ENCODE measurements at regions not wholly inside any gene's neighbourhood (a gene's known extent, or its start where the extent isn't known, plus 50 kb on each side); places are given as distances from the start of the nearest gene placed in this dataset.

- H2AFZ ChIP-seq (ENCODE audit: low read length), result no peak overlapping the region
- no peak overlapping the region for H2BK20ac ChIP-seq (ENCODE audit: low read length)
- H3K4ac ChIP-seq (replicated peaks; ENCODE audit: insufficient read length, low read depth, low read length), result no peak overlapping the region
- TF ChIP-seq CEBPB (IDR thresholded peaks at IDR 0.05; ENCODE audit: low read depth, low read length) (no peak), RXRA (IDR thresholded peaks at IDR 0.05; ENCODE audit: insufficient read depth, low read depth, low read length) (no peak), NRF1 (IDR thresholded peaks at IDR 0.05; ENCODE audit: low read depth, low read length) (no peak), CBX8 (IDR thresholded peaks at IDR 0.05; ENCODE audit: borderline replicate concordance, low read depth, low read length) (no peak), TAF7 (optimal IDR thresholded peaks at IDR 0.05; ENCODE audit: borderline replicate concordance, low read depth, low read length) (no peak)
- no peak overlapping the region for H2BK5ac ChIP-seq (ENCODE audit: low read depth, low read length)
- no peaks in the 10 kb centered on the region for H4K20me1 ChIP-seq (replicated peaks in 1 of 2; ENCODE audit: control insufficient read depth in 1 of 2, insufficient read depth in 2 of 2, low read length in 2 of 2)
- H2AK5ac ChIP-seq (ENCODE audit: low read depth, low read length), result no peak overlapping the region
- no peak overlapping the region for H3K9ac ChIP-seq (replicated peaks in 1 of 4; ENCODE audit: extremely low read depth in 1 of 4, low read depth in 3 of 4, low read length in 3 of 4)
- FAIRE-seq (no peak), DNase-seq (ENCODE audit: low read depth in 1 of 2, low spot score in 2 of 2) (no peak)
- no peak overlapping the region for H4K5ac ChIP-seq (ENCODE audit: insufficient read length, low read depth, low read length)
- no peaks in the 10 kb centered on the region for H3K23me2 ChIP-seq (ENCODE audit: low read depth, low read length)
- H3K56ac ChIP-seq (replicated peaks; ENCODE audit: insufficient read length, low read depth, low read length), result no peak overlapping the region
- H3K14ac ChIP-seq (ENCODE audit: insufficient read length), result no peak overlapping the region
- WGBS, 2 experiments (ENCODE audit: extremely low coverage in 1 of 2, insufficient coverage in 1 of 2, insufficient read length in 1 of 2, insufficient replicate concordance in 2 of 2, low coverage in 1 of 2, low lambda C conversion rate in 2 of 2, missing lambda C conversion rate in 1 of 2), result 66% methylated on average over 3 of the region's 3 CpGs; no CpG with 5 or more reads in 1 of the 2 experiments
- H3K4me2 ChIP-seq (ENCODE audit: insufficient read depth in 1 of 2, low read depth in 2 of 2, low read length in 2 of 2), result no peak overlapping the region
- H3K27me3 ChIP-seq (replicated peaks in 1 of 4; ENCODE audit: control insufficient read depth in 3 of 4, extremely low read depth in 1 of 4, insufficient read depth in 3 of 4, low read length in 3 of 4), result no peaks in the 10 kb centered on the region; a peak in 1 of 7 replicates
- no peak overlapping the region for H2BK12ac ChIP-seq (ENCODE audit: low read depth, low read length)
- H4K91ac ChIP-seq (replicated peaks; ENCODE audit: insufficient read length, low read length), result no peak overlapping the region
- no peaks in the 10 kb centered on the region for H3K79me2 ChIP-seq (ENCODE audit: control insufficient read depth in 1 of 2, insufficient read depth in 2 of 2, low read length in 2 of 2)
- H3K36me3 ChIP-seq (ENCODE audit: control insufficient read depth in 2 of 4, insufficient read depth in 4 of 4, low read length in 3 of 4), result no peaks in the 10 kb centered on the region
- no peak overlapping the region for H2BK120ac ChIP-seq (replicated peaks; ENCODE audit: low read depth, low read length)
- H3K4me3 ChIP-seq (ENCODE audit: extremely low read depth in 1 of 4, insufficient read depth in 2 of 4, low read depth in 3 of 4, low read length in 4 of 4), result no peak overlapping the region
- no peak overlapping the region for H3K27ac ChIP-seq (ENCODE audit: low read depth, low read length)
- H2BK15ac ChIP-seq (ENCODE audit: low read length), result no peak overlapping the region
- H3K9me3 ChIP-seq (ENCODE audit: insufficient read depth in 2 of 2, low read depth in 1 of 2, low read length in 1 of 2), result no peaks in the 10 kb centered on the region
- H3K79me1 ChIP-seq (ENCODE audit: low read depth, low read length), result no peaks in the 10 kb centered on the region
- no peak overlapping the region for H4K8ac ChIP-seq (ENCODE audit: extremely low read depth, insufficient read depth, low read length)
- H3K23ac ChIP-seq (ENCODE audit: insufficient read length), result no peak overlapping the region
- CTCF ChIA-PET (ENCODE audit: partially characterized antibody), result no interaction called here
- H3K18ac ChIP-seq (ENCODE audit: extremely low read depth, low read length), result no peak overlapping the region
- POLR2A ChIA-PET (ENCODE audit: partially characterized antibody), result no interaction called here
- H3K4me1 ChIP-seq (replicated peaks in 1 of 4; ENCODE audit: control insufficient read depth in 3 of 4, insufficient read depth in 4 of 4, low read length in 3 of 4), result no peaks in the 10 kb centered on the region
Observed at GRCh38 chr4:160563552-160564282, 1460.8 kb downstream of the RAPGEF2 start.

Measured in H1 (cell line).